Epithelial cell of prostate (primary cell): ENCODE measurements at regions not wholly inside any gene's neighbourhood (a gene's known extent, or its start where the extent isn't known, plus 50 kb on each side); places are given as distances from the start of the nearest gene placed in this dataset.

ENCODE experiments used
- DNase-seq: peaks from one replicate; pipeline ENCODE4 v3.0.0-alpha.2; 2011; ENCODE audit warnings: low read depth, low spot score
- H3K27ac ChIP-seq: fragments of 450-650 bp; 2 replicates; pipeline ENCODE4 v1.5.1; 2017; ENCODE audit warnings: mild to moderate bottlenecking

DNA sequence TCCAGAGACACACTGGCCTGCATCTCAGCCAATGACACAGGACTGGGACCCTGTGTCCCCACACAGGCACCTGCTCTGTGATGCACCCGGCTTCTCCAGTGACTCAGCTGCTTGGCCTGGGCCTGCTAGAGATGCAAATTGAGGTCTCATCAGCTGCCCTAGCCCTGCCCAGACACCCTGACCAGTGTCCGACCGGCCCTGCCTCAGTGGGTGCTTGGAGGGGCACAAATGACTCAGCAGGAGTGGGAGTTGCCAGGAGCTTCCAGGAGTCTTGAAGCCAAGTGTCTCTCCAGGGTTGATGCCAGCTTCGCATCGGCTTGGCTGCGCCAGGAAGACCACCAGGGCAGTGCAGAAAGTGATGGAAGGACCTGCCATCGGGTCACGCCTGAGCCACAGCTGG, 148.2 kb downstream of the ICE1 start:
- no peak for DNase-seq

GRCh38 chr5:5564898-5565297, 142.4 kb downstream of the ICE1 start:
- no peak for DNase-seq
- H3K27ac ChIP-seq: no peak overlapping the region

More for the DNA sequence above, 148.2 kb downstream of the ICE1 start:
- no peak overlapping the region for H3K27ac ChIP-seq

DNA sequence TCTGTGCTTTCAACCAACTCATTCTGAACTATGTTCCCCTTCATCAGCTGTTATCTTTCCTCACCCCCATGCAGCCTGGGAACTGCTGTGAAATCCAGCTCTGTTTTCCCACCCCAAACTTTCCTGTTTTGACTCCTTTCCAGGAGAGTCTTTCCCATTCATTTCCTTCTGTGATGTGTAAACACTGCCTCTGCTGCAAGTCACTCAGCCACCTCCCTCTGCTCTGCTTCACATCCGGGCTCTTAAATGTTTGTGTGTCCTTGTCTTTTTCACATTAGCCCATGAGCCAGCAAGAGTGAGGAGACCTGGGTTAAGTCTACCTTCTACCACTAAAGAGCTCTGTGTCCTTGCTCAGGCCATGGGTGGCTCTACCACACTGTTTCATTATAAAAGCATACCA, 137.5 kb downstream of the ICE1 start:
- H3K27ac ChIP-seq: no peak overlapping the region
- DNase-seq: no peak

DNA sequence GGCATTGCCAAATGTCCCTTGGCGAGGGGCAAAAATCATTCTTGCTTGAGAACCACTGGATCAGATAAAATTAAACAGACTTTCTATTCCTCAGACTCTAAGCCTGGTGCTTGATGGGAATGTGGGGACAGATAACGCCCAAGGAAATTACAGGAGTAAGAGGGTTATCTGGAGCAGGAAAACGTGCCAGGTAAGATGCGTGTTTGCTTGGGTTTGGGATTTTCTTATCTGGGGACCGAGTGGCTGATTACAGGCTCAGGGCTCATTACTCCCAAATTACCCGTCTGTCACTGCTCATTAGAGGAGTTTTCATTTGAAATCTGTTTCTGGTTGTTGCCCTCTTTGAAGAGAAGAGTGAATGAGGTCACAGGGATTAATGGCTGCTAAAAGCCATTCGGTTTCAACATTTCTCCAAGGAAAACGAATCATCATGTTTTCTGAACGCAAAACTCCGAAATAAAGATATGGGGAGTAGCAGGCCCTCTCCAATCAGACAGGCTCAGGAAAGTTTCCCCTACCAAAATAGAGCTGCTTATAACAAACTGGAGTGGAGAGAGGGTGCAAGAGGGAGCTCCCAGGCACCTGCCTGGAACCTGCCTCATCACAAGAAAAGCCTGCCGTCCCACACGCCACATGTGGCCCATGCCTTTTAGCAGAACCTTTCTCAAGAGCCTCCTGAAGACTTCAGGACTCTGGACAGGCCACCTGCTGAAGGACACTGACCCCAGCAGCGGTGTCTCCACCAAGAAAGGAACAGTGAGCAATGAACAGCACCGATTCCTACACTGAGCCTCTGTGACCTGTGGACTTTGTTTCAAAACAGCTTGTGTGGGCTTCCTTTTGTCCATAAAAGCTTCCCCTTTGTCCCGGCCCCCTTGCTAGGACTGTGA, 136.4 kb downstream of the ICE1 start:
- no peak overlapping the region for H3K27ac ChIP-seq
- no peak for DNase-seq

- no peak overlapping the region for H3K27ac ChIP-seq
- no peak for DNase-seq
These were observed 135.6 kb downstream of the ICE1 start for GRCh38 chr5:5558102-5558501.

DNA sequence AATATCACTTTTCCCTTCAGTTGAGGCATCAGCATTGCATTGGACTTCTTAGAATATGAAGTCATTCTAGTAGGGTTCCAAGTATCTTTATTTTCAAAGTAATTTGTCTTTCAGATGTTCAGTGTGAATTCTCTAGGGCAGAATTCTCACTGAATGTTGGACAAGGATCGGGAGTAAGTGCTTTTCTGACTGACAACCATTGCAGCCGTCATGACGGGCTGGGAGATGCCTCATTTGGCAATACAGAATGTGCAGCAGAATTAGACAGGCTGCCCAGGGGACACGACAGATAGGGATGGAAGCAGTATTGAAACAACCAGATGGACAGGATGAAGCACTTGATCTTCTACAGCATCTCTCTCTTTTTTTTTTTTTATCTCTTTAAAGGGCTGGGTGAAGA, 129.0 kb downstream of the ICE1 start:
- no peak for DNase-seq
- H3K27ac ChIP-seq: no peak overlapping the region

DNA sequence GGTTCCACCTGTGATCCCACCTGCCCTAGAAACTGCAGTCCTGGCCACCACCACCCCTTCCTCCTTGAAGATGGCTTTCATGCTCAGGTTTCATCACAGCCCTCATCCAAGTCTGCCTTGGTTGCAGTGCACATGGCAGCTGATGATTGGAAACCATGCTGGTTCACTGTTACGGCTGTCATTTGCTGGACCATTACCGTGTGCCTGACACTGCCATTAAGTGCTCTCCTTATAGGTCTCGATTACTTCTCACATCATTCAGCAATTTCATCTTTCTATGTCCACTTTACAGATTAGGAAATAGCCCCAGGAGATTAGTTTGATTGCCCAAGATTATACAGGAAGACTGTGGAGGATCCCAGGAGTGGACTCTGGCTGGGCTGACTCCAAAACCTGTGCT, 123.9 kb downstream of the ICE1 start:
- no peak for DNase-seq
- no peak overlapping the region for H3K27ac ChIP-seq

GRCh38 chr5:5544094-5544663, 121.7 kb downstream of the ICE1 start:
- no peak overlapping the region for H3K27ac ChIP-seq
- no peak for DNase-seq

DNA sequence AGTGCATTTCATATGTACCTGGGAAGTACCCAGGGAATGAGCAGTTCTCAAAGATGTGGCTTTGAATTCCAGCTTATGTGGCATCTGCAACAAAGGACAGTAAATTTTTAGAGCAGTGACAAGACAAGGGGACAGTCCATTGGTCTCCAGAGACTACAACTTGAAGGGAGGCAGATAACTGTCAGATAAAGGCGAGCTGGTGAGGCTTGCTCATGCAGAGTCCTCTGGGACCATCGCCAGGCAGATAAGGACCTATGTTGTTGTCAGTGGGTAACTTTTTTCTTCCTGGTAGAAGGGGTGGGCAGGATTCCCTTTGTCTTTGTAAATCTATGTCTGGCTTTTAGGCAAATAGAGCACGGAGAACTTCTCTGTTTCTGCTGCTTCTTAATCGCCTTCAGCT, 120.2 kb downstream of the ICE1 start:
- DNase-seq: no peak
- H3K27ac ChIP-seq: no peak overlapping the region

- DNase-seq: no peak
- H3K27ac ChIP-seq: no peak overlapping the region
These were observed 117.6 kb downstream of the ICE1 start for GRCh38 chr5:5540065-5540464.
